MV-4-11 (cell line): ENCODE measurements at regions not wholly inside any gene's neighbourhood (a gene's known extent, or its start where the extent isn't known, plus 50 kb on each side); places are given as distances from the start of the nearest gene placed in this dataset.

Experiments
- DNase-seq: peaks from one replicate; lab custom pipeline; 2025; lab: John Stamatoyannopoulos, UW

GRCh38 chr13:73516731-73517130 lies 457.9 kb downstream of the KLF5 start:
- DNase-seq, result no peak

GRCh38 chr13:73514208-73514607 lies 455.4 kb downstream of the KLF5 start:
- DNase-seq, result no peak

GRCh38 chr13:73513751-73514150 lies 454.9 kb downstream of the KLF5 start:
- no peak for DNase-seq

GRCh38 chr13:73508841-73509240 lies 450.0 kb downstream of the KLF5 start:
- DNase-seq, result no peak

GRCh38 chr13:73505376-73505890 lies 446.6 kb downstream of the KLF5 start:
- DNase-seq, result no peak

- no peak for DNase-seq
Measured at GRCh38 chr13:73499695-73500094, 440.9 kb downstream of the KLF5 start.

- no peak for DNase-seq
Measured at GRCh38 chr13:73497430-73497829, 438.6 kb downstream of the KLF5 start.

- no peak for DNase-seq
Measured at GRCh38 chr13:73496711-73497110, 437.9 kb downstream of the KLF5 start.

- DNase-seq, result no peak
Measured at GRCh38 chr13:73492811-73493210, 434.0 kb downstream of the KLF5 start.

GRCh38 chr13:73482556-73482955 lies 423.8 kb downstream of the KLF5 start:
- no peak for DNase-seq

- no peak for DNase-seq
Measured at GRCh38 chr13:73481886-73482445, 423.2 kb downstream of the KLF5 start.

GRCh38 chr13:73480779-73481559 lies 422.2 kb downstream of the KLF5 start:
- no peak for DNase-seq

- DNase-seq, result no peak
Measured at GRCh38 chr13:73479856-73480255, 421.1 kb downstream of the KLF5 start.

GRCh38 chr13:73479351-73479750 lies 420.5 kb downstream of the KLF5 start:
- no peak for DNase-seq

- no peak for DNase-seq
Measured at GRCh38 chr13:73477441-73477840, 418.6 kb downstream of the KLF5 start.

- no peak for DNase-seq
Measured at GRCh38 chr13:73473016-73473415, 414.2 kb downstream of the KLF5 start.

GRCh38 chr13:73467125-73467524 lies 408.3 kb downstream of the KLF5 start:
- DNase-seq, result no peak

GRCh38 chr13:73466561-73466960 lies 407.8 kb downstream of the KLF5 start:
- DNase-seq, result no peak

GRCh38 chr13:73465617-73465971 lies 406.8 kb downstream of the KLF5 start:
- DNase-seq, result no peak

GRCh38 chr13:73464758-73465616 lies 406.2 kb downstream of the KLF5 start:
- DNase-seq, result no peak

GRCh38 chr13:73462241-73462640 lies 403.4 kb downstream of the KLF5 start:
- no peak for DNase-seq

GRCh38 chr13:73451221-73452029 lies 392.6 kb downstream of the KLF5 start:
- no peak for DNase-seq
